ENCODE measurements at regions not wholly inside any gene's neighbourhood (a gene's known extent, or its start where the extent isn't known, plus 50 kb on each side); places are given as distances from the start of the nearest gene placed in this dataset.

GRCh38 chr4:181536811-181537434, 706.3 kb upstream of the TENM3 start:
- H4K20me1 ChIP-seq (ENCODE audit: insufficient read depth): no peaks in the 10 kb centered on the region

GRCh38 chr4:181538431-181538830, 704.8 kb upstream of the TENM3 start:
- Histone ChIP-seq H3K36me3 (ENCODE audit: insufficient read depth) (no peaks in the 10 kb centered on the region; the same call in 1 of the 2 replicates), H3K27me3 (ENCODE audit: insufficient read depth, low read depth) (no peaks in the 10 kb centered on the region), H3K4me3 (IDR thresholded peaks at IDR 0.05; ENCODE audit: insufficient read depth, low read depth, low read length) (no peak overlapping the region), H4K20me1 (ENCODE audit: insufficient read depth) (no peaks in the 10 kb centered on the region), H2AFZ (ENCODE audit: low read depth) (no peak overlapping the region), H3K4me1 (ENCODE audit: low read depth, poor library complexity, severe bottlenecking) (no peaks in the 10 kb centered on the region), H3K4me2 (no peak overlapping the region), H3K79me2 (ENCODE audit: insufficient read depth, low read depth) (no peaks in the 10 kb centered on the region), H3K9ac (no peak overlapping the region), H3K27ac (no peak overlapping the region)
- TF ChIP-seq, protein P1, sequence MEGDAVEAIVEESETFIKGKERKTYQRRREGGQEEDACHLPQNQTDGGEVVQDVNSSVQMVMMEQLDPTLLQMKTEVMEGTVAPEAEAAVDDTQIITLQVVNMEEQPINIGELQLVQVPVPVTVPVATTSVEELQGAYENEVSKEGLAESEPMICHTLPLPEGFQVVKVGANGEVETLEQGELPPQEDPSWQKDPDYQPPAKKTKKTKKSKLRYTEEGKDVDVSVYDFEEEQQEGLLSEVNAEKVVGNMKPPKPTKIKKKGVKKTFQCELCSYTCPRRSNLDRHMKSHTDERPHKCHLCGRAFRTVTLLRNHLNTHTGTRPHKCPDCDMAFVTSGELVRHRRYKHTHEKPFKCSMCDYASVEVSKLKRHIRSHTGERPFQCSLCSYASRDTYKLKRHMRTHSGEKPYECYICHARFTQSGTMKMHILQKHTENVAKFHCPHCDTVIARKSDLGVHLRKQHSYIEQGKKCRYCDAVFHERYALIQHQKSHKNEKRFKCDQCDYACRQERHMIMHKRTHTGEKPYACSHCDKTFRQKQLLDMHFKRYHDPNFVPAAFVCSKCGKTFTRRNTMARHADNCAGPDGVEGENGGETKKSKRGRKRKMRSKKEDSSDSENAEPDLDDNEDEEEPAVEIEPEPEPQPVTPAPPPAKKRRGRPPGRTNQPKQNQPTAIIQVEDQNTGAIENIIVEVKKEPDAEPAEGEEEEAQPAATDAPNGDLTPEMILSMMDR (conservative IDR thresholded peaks at IDR 0.05; ENCODE audit: low read depth, low read length): no peak

More at GRCh38 chr4:181536811-181537434, 706.3 kb upstream of the TENM3 start:
- TF ChIP-seq, protein P1 (conservative IDR thresholded peaks at IDR 0.05; ENCODE audit: low read depth, low read length): no peak
- no peaks in the 10 kb centered on the region for H3K4me1 ChIP-seq (ENCODE audit: low read depth, poor library complexity, severe bottlenecking)
- no peak overlapping the region for H2AFZ ChIP-seq (ENCODE audit: low read depth)
- no peaks in the 10 kb centered on the region for H3K79me2 ChIP-seq (ENCODE audit: insufficient read depth, low read depth)
- H3K4me2 ChIP-seq: no peak overlapping the region
- no peak overlapping the region for H3K27ac ChIP-seq
- no peaks in the 10 kb centered on the region; the same call in 1 of the 2 replicates for H3K36me3 ChIP-seq (ENCODE audit: insufficient read depth)
- no peaks in the 10 kb centered on the region for H3K27me3 ChIP-seq (ENCODE audit: insufficient read depth, low read depth)
- H3K9ac ChIP-seq: no peak overlapping the region
- H3K4me3 ChIP-seq (IDR thresholded peaks at IDR 0.05; ENCODE audit: insufficient read depth, low read depth, low read length): no peak overlapping the region

DNA sequence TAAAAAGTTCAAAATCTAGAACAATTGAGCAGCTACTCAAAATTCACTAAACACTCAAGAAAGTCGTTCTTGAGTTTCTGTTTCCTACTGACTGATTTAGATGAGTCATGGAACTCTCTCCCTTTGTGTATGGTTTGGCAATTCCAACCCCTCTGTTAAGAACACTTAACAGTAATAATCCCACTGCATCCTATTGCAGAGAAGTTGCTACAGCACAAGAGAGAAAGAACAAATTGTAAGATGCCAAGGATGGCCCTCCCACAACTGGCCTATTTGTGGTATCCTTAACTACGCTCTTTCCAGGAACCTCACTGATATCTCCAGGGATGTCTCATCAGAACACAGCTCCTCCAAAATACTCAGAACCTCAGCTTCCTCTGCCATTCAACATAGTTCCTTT, 701.8 kb upstream of the TENM3 start:
- no peaks in the 10 kb centered on the region for H3K79me2 ChIP-seq (ENCODE audit: insufficient read depth, low read depth)
- TF ChIP-seq, protein P1 (conservative IDR thresholded peaks at IDR 0.05; ENCODE audit: low read depth, low read length): no peak
- H3K4me2 ChIP-seq: no peak overlapping the region
- H3K27ac ChIP-seq: no peak overlapping the region
- no peaks in the 10 kb centered on the region; the same call in 1 of the 2 replicates for H3K36me3 ChIP-seq (ENCODE audit: insufficient read depth)
- no peak overlapping the region for H3K4me3 ChIP-seq (IDR thresholded peaks at IDR 0.05; ENCODE audit: insufficient read depth, low read depth, low read length)
- no peak overlapping the region for H3K9ac ChIP-seq
- no peak overlapping the region for H2AFZ ChIP-seq (ENCODE audit: low read depth)
- H3K4me1 ChIP-seq (ENCODE audit: low read depth, poor library complexity, severe bottlenecking): no peaks in the 10 kb centered on the region
- no peaks in the 10 kb centered on the region for H3K27me3 ChIP-seq (ENCODE audit: insufficient read depth, low read depth)
- no peaks in the 10 kb centered on the region for H4K20me1 ChIP-seq (ENCODE audit: insufficient read depth)

GRCh38 chr4:181548873-181549575, 694.2 kb upstream of the TENM3 start:
- no peak overlapping the region for H2AFZ ChIP-seq (ENCODE audit: low read depth)
- TF ChIP-seq, protein P1 (conservative IDR thresholded peaks at IDR 0.05; ENCODE audit: low read depth, low read length): no peak
- H3K4me2 ChIP-seq: no peak overlapping the region
- no peak overlapping the region for H3K9ac ChIP-seq
- H3K79me2 ChIP-seq (ENCODE audit: insufficient read depth, low read depth): no peaks in the 10 kb centered on the region
- H3K4me3 ChIP-seq (IDR thresholded peaks at IDR 0.05; ENCODE audit: insufficient read depth, low read depth, low read length): no peak overlapping the region
- no peaks in the 10 kb centered on the region for H3K4me1 ChIP-seq (ENCODE audit: low read depth, poor library complexity, severe bottlenecking)
- H3K27me3 ChIP-seq (ENCODE audit: insufficient read depth, low read depth): no peaks in the 10 kb centered on the region
- H3K27ac ChIP-seq: no peak overlapping the region
- H4K20me1 ChIP-seq (ENCODE audit: insufficient read depth): no peaks in the 10 kb centered on the region
- H3K36me3 ChIP-seq (ENCODE audit: insufficient read depth): no peaks in the 10 kb centered on the region

Data from KMS-11 (cell line).